HEK293 (cell line): ENCODE measurements at regions not wholly inside any gene's neighbourhood (a gene's known extent, or its start where the extent isn't known, plus 50 kb on each side); places are given as distances from the start of the nearest gene placed in this dataset.

ENCODE experiments used
- CTCF ChIA-PET: fragments of 350-600 bp; formaldehyde crosslinking; extraction: SDS; loops from one replicate; lab custom pipeline; 2021; ENCODE audit warnings: antibody characterized with exemption; lab: Yijun Ruan, JAX
- POLR2A ChIA-PET: fragments of 300-600 bp; formaldehyde crosslinking; extraction: SDS; loops from one replicate; lab custom pipeline; 2020; ENCODE audit warnings: antibody characterized with exemption, inconsistent platforms; lab: Yijun Ruan, JAX
- H3K27ac ChIP-seq: fragments of 200-500 bp; sonication (Bioruptor generic); 2 replicates; pipeline ENCODE4 v1.5.1; 2014; ENCODE audit warnings: low read depth, low read length, control low read depth, inconsistent platforms; ENCODE audit errors: extremely low read depth
- H3K36me3 ChIP-seq, 2 experiments: fragments of 200-500 bp in 1 of 2; sonication (Bioruptor generic) in 1 of 2; 1 replicate in 1 of 2; 2 replicates in 1 of 2; pipeline ENCODE4 v1.5.1; 2014 to 2017; ENCODE audit warnings: inconsistent platforms in 2 of 2, low read length in 2 of 2; ENCODE audit not compliant: control insufficient read depth in 2 of 2, insufficient read depth in 1 of 2
- H3K4me1 ChIP-seq: fragments of 200-500 bp; sonication (Bioruptor generic); 2 replicates; pipeline ENCODE4 v1.5.1; 2014; ENCODE audit warnings: mild to moderate bottlenecking, low read length, inconsistent platforms; ENCODE audit not compliant: control insufficient read depth, insufficient read depth
- H3K4me3 ChIP-seq: 2 replicates; pipeline ENCODE4 v1.5.1; 2011; ENCODE audit warnings: low read depth, mild to moderate bottlenecking, control low read depth, low read length, moderate library complexity
- H3K9me3 ChIP-seq: fragments of 200-500 bp; sonication (Bioruptor generic); 2 replicates; pipeline ENCODE4 v1.5.1; 2014; ENCODE audit warnings: low read depth, low read length, inconsistent platforms; ENCODE audit not compliant: control insufficient read depth, insufficient read depth
- AEBP2 ChIP-seq: fragments of 450-650 bp; formaldehyde crosslinking; IDR thresholded peaks from 2 replicates; pipeline ENCODE4 v1.5.1; 2016; ENCODE audit warnings: missing biosample characterization, missing genetic modification characterization, borderline replicate concordance
- MEIS1 ChIP-seq: sonication (generic); formaldehyde crosslinking; IDR thresholded peaks from 2 replicates; pipeline ENCODE4 v1.8.1; 2022; ENCODE audit warnings: missing genetic modification reagents, mild to moderate bottlenecking, borderline replicate concordance
- REST ChIP-seq: fragments of 450-650 bp; formaldehyde crosslinking; IDR thresholded peaks from 2 replicates; pipeline ENCODE4 v1.5.1; 2016; ENCODE audit warnings: missing biosample characterization, missing genetic modification characterization
- TRIM28 ChIP-seq: IDR thresholded peaks from 2 replicates; pipeline ENCODE4 v1.6.1; 2011; ENCODE audit warnings: low read length, control low read depth, borderline replicate concordance
- YY2 ChIP-seq: fragments of 450-650 bp; formaldehyde crosslinking; IDR thresholded peaks from 2 replicates; pipeline ENCODE4 v1.5.1; 2016; ENCODE audit warnings: missing biosample characterization, missing genetic modification characterization
- ZEB2 ChIP-seq: fragments of 450-650 bp; formaldehyde crosslinking; IDR thresholded peaks from 2 replicates; pipeline ENCODE4 v1.5.1; 2016; ENCODE audit warnings: missing biosample characterization, missing genetic modification characterization
- ZFP37 ChIP-seq: fragments of 450-650 bp; formaldehyde crosslinking; IDR thresholded peaks from 2 replicates; pipeline ENCODE4 v1.5.1; 2016; ENCODE audit warnings: missing biosample characterization, missing genetic modification characterization
- ZFP41 ChIP-seq: fragments of 450-650 bp; formaldehyde crosslinking; IDR thresholded peaks from 2 replicates; pipeline ENCODE4 v1.5.1; 2016; ENCODE audit warnings: missing biosample characterization, missing genetic modification characterization, borderline replicate concordance
- ZNF19 ChIP-seq: fragments of 450-650 bp; formaldehyde crosslinking; IDR thresholded peaks from 2 replicates; pipeline ENCODE4; 2016; ENCODE audit warnings: missing biosample characterization, missing genetic modification characterization, low read depth
- ZNF24 ChIP-seq: fragments of 450-650 bp; formaldehyde crosslinking; IDR thresholded peaks from 2 replicates; pipeline ENCODE4 v1.5.1; 2016; ENCODE audit warnings: missing biosample characterization, missing genetic modification characterization
- ZNF423 ChIP-seq: fragments of 450-650 bp; formaldehyde crosslinking; IDR thresholded peaks from 2 replicates; pipeline ENCODE4 v1.5.1; 2016; ENCODE audit warnings: missing biosample characterization, missing genetic modification characterization
- ZNF529 ChIP-seq: fragments of 450-650 bp; formaldehyde crosslinking; IDR thresholded peaks from 2 replicates; pipeline ENCODE4 v1.5.1; 2017; ENCODE audit warnings: missing genetic modification characterization, missing biosample characterization; ENCODE audit not compliant: insufficient replicate concordance
- ZNF555 ChIP-seq: fragments of 450-650 bp; formaldehyde crosslinking; conservative IDR thresholded peaks from 2 replicates; pipeline ENCODE4 v1.5.1; 2017; ENCODE audit warnings: missing biosample characterization, mild to moderate bottlenecking, missing genetic modification characterization, inconsistent platforms
- ZNF558 ChIP-seq: fragments of 450-650 bp; formaldehyde crosslinking; IDR thresholded peaks from 2 replicates; pipeline ENCODE4 v1.5.1; 2016; ENCODE audit warnings: missing biosample characterization, missing genetic modification characterization
- ZNF623 ChIP-seq: fragments of 450-650 bp; formaldehyde crosslinking; IDR thresholded peaks from 2 replicates; pipeline ENCODE4 v1.5.1; 2016; ENCODE audit warnings: missing biosample characterization, missing genetic modification characterization
- ZNF658 ChIP-seq: fragments of 450-650 bp; formaldehyde crosslinking; IDR thresholded peaks from 2 replicates; pipeline ENCODE4; 2016; ENCODE audit warnings: missing biosample characterization, missing genetic modification characterization
- ZSCAN30 ChIP-seq: fragments of 450-650 bp; IDR thresholded peaks from 2 replicates; pipeline ENCODE4 v1.5.1; 2018; ENCODE audit warnings: missing biosample characterization, mild to moderate bottlenecking, missing genetic modification characterization, moderate library complexity
- ZSCAN5A ChIP-seq: fragments of 450-650 bp; formaldehyde crosslinking; IDR thresholded peaks from 2 replicates; pipeline ENCODE4 v1.5.1; 2016; ENCODE audit warnings: missing biosample characterization, missing genetic modification characterization

GRCh38 chr5:52685566-52685965, 102.2 kb upstream of the ITGA1 start:
- H3K4me1 ChIP-seq: no peaks in the 10 kb centered on the region
- ChIA-PET POLR2A (no interaction called here), CTCF (interaction anchor here (1.0 kb wide), 1 partner anchor 1726 kb away, joined by 3 read pairs; no protein-coding TSS in a partner anchor)
- TF ChIP-seq ZSCAN30 (tag by site-specific recombination): no peak
- TF ChIP-seq ZNF529: no peak
- TF ChIP-seq REST (tag by site-specific recombination): peak; percentile 88
- no peaks in the 10 kb centered on the region for H3K9me3 ChIP-seq
- H3K27ac ChIP-seq: no peak overlapping the region
- no peak overlapping the region for H3K4me3 ChIP-seq
- H3K36me3 ChIP-seq: no peaks in the 10 kb centered on the region

DNA sequence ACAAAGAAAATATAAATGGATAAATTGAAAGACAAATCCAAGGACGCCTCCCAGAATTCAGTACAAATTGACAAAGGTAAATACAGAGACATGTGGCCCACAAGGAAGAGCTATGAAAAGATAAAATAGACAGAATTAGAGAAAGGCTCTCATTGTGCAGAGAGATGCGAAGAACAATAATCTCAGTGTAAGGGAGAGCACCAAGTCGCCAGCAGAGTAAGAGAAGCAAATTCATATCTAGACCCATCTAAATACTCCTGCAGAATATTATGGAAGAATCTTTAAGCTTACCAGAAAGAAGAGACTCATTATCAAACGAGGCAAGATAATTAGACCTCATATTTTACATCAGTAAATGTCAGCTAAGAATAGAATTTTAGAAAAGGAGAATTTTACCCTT, 101.7 kb upstream of the ITGA1 start:
- POLR2A ChIA-PET: no interaction called here
- CTCF ChIA-PET: interaction anchor here (1.0 to 1.3 kb wide), 2 partner anchors 10 to 1727 kb away, joined by 3 to 4 read pairs; no protein-coding TSS in a partner anchor
- H3K4me3 ChIP-seq: no peak overlapping the region
- H3K27ac ChIP-seq: no peak overlapping the region
- no peaks in the 10 kb centered on the region for H3K4me1 ChIP-seq
- no peak for TF ChIP-seq ZNF623
- no peak for TF ChIP-seq TRIM28
- no peak for TF ChIP-seq AEBP2
- no peak for TF ChIP-seq ZFP37
- no peak for TF ChIP-seq ZSCAN5A (tag by site-specific recombination)
- TF ChIP-seq ZNF423 (tag by site-specific recombination): no peak
- TF ChIP-seq ZEB2 (tag by site-specific recombination): no peak
- no peak for TF ChIP-seq ZNF19 (tag by site-specific recombination)
- no peak for TF ChIP-seq ZNF24 (tag by site-specific recombination)
- no peak for TF ChIP-seq ZNF558 (tag by site-specific recombination)
- no peak for TF ChIP-seq YY2 (tag by site-specific recombination)
- no peak for TF ChIP-seq MEIS1 (CRISPR knock-in tag)
- no peak for TF ChIP-seq ZNF555 (tag by site-specific recombination)
- no peak for TF ChIP-seq ZNF658
- TF ChIP-seq ZFP41 (tag by site-specific recombination): no peak
- no peaks in the 10 kb centered on the region for H3K36me3 ChIP-seq
- no peaks in the 10 kb centered on the region for H3K9me3 ChIP-seq
